A673 (cell line): ENCODE measurements at regions not wholly inside any gene's neighbourhood (a gene's known extent, or its start where the extent isn't known, plus 50 kb on each side); places are given as distances from the start of the nearest gene placed in this dataset.
"Not testable (repeated sequence)": the region's sequence is repeated elsewhere in the genome, so short reads cannot be mapped to it uniquely, and the experiment has no call there.

Source experiments
- BruUV-seq: library from RNA; stranded (reverse); fragments of 400-500 nt; replicated peaks from 2 replicates; lab custom pipeline; 2021; lab: Mats Ljungman, UMichigan
- CTCF ChIA-PET: fragments of 300-600 bp; sonication (Branson Sonifier 250); formaldehyde crosslinking; loops from one replicate; lab custom pipeline; 2022; ENCODE audit warnings: antibody characterized with exemption; lab: Charles Lee
- POLR2A ChIA-PET: fragments of 300-600 bp; sonication (Branson Sonifier 250); formaldehyde crosslinking; loops from one replicate; lab custom pipeline; 2022; ENCODE audit warnings: antibody characterized with exemption; ENCODE audit not compliant: low non-redundant PET; lab: Charles Lee
- DNase-seq: peaks from one replicate; pipeline ENCODE4 v3.0.0-alpha.2; 2015; ENCODE audit warnings: low spot score
- H3K27ac ChIP-seq: fragments of 200-600 bp; sonication (generic); 2 replicates; pipeline ENCODE4 v1.5.1; 2016; ENCODE audit warnings: mixed run types, low read depth, mild to moderate bottlenecking, mixed read lengths, antibody characterized with exemption, low read length; ENCODE audit not compliant: poor library complexity, severe bottlenecking
- H3K27me3 ChIP-seq: fragments of 200-600 bp; sonication (generic); replicated peaks from 2 replicates; pipeline ENCODE4 v1.6.1; 2017; ENCODE audit warnings: mixed run types, low read depth, mild to moderate bottlenecking, mixed read lengths, antibody characterized with exemption, low read length; ENCODE audit not compliant: insufficient read depth, poor library complexity
- H3K36me3 ChIP-seq: fragments of 200-600 bp; sonication (generic); 2 replicates; pipeline ENCODE4 v1.6.1; 2016; ENCODE audit warnings: mixed run types, mild to moderate bottlenecking, mixed read lengths, antibody characterized with exemption, low read length; ENCODE audit not compliant: insufficient read depth, poor library complexity, severe bottlenecking
- H3K4me1 ChIP-seq: fragments of 200-600 bp; sonication (generic); 2 replicates; pipeline ENCODE4 v1.6.1; 2017; ENCODE audit warnings: mixed run types, mild to moderate bottlenecking, mixed read lengths, antibody characterized with exemption, low read length; ENCODE audit not compliant: insufficient read depth, poor library complexity, severe bottlenecking
- H3K4me3 ChIP-seq: fragments of 200-600 bp; sonication (generic); 2 replicates; pipeline ENCODE4 v1.5.1; 2016; ENCODE audit warnings: low read depth, mixed run types, mild to moderate bottlenecking, mixed read lengths, low read length; ENCODE audit not compliant: poor library complexity, severe bottlenecking
- H3K9me3 ChIP-seq: fragments of 200-600 bp; sonication (generic); 2 replicates; pipeline ENCODE4 v1.6.1; 2016; ENCODE audit warnings: mixed run types, low read depth, mild to moderate bottlenecking, mixed read lengths, antibody characterized with exemption, low read length; ENCODE audit not compliant: poor library complexity, severe bottlenecking
- EZH2 ChIP-seq: fragments of 200-600 bp; sonication (generic); IDR thresholded peaks from 2 replicates; pipeline ENCODE4 v1.6.1; 2017; ENCODE audit warnings: borderline replicate concordance, low read depth, mild to moderate bottlenecking, mixed read lengths, antibody characterized with exemption, low read length; ENCODE audit not compliant: poor library complexity, severe bottlenecking
- intact Hi-C: fragments of 100-400 bp; cut with micrococcal nuclease; formaldehyde crosslinking; loops from one replicate; pipeline ENCODE4 v1.10.0; 2022; ENCODE audit not compliant: unreplicated experiment
- TF ChIP-seq, protein P1 (sequence below): fragments of 300-800, 200-600 bp; sonication (generic); conservative IDR thresholded peaks from 2 replicates; pipeline ENCODE4 v1.5.1; 2017; ENCODE audit warnings: low read depth, mild to moderate bottlenecking, antibody characterized with exemption, low read length, moderate library complexity, mixed read lengths

DNA sequence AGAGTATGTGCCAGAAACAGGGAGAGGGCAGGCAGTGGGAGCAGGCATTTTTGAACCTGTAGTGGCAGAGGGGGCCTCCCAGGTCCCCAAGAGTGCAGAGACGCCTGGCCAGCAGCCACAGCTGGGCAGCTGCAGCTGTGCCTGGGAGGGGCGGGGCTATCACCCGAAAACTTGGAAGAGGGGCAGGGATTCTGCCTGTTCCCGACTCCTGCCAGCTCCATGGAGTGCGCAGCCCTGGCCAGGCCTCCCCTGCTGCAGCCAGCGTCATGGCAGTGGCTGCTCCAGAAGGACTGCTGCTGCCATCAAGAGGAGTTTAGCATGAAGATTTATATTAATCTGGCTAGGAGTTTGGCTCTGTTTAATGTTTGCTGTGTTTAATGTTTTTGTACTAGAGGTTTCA is 532.1 kb upstream of the PITX2 start:
- Histone ChIP-seq H3K27me3 (no peaks in the 10 kb centered on the region), H3K4me1 (no peaks in the 10 kb centered on the region), H3K4me3 (no peak overlapping the region), H3K27ac (no peak overlapping the region), H3K36me3 (no peaks in the 10 kb centered on the region), H3K9me3 (no peaks in the 10 kb centered on the region)
- no peak for TF ChIP-seq EZH2
- TF ChIP-seq, protein P1, sequence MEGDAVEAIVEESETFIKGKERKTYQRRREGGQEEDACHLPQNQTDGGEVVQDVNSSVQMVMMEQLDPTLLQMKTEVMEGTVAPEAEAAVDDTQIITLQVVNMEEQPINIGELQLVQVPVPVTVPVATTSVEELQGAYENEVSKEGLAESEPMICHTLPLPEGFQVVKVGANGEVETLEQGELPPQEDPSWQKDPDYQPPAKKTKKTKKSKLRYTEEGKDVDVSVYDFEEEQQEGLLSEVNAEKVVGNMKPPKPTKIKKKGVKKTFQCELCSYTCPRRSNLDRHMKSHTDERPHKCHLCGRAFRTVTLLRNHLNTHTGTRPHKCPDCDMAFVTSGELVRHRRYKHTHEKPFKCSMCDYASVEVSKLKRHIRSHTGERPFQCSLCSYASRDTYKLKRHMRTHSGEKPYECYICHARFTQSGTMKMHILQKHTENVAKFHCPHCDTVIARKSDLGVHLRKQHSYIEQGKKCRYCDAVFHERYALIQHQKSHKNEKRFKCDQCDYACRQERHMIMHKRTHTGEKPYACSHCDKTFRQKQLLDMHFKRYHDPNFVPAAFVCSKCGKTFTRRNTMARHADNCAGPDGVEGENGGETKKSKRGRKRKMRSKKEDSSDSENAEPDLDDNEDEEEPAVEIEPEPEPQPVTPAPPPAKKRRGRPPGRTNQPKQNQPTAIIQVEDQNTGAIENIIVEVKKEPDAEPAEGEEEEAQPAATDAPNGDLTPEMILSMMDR, result no peak
- CTCF ChIA-PET, result no interaction called here
- no peak for DNase-seq
- intact Hi-C loops, result no loop called here
- BruUV-seq, result no TSS peak
- POLR2A ChIA-PET, result no interaction called here

DNA sequence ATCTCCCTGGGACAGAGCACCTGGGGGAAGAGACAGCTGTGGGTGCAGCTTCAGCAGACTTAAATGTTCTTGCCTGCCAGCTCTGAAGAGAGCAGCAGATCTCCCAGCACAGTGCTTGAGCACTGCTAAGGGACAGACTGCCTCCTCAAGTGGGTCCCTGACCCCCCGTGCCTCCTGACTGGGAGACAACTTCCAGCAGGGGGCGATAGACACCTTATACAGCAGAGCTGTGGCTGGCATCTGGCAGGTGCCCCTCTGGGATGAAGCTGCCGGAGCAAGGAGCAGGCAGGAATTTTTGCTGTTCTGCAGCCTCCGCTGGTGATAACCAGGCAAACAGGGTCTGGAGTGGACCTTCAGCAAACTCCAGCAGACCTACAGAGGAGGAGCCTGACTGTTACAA is 541.7 kb upstream of the PITX2 start:
- POLR2A ChIA-PET, result not testable (repeated sequence)

DNA sequence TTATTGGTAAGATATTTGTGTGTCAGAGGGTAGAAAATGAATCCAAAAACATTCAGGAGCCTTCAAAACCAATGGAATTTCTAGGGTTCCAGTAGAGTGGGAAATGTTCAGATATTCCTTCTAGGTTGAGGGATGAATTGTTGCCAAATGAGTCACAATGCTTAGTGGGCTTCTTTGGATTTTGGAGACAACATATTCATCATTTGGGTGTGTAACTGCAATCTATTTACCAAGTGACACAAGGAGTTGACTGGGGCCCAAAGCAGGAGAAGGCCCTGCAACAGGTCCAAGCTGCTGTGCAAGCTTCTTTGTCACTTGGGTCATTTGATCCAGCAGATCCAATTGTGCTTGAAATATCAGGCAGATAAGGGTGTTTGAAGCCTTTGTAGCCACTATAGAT is 551.5 kb upstream of the PITX2 start:
- H3K36me3 ChIP-seq, result no peaks in the 10 kb centered on the region
- no peak for DNase-seq
- no TSS peak for BruUV-seq
- no peak for TF ChIP-seq EZH2
- TF ChIP-seq, protein P1, result no peak
- H3K4me1 ChIP-seq, result no peaks in the 10 kb centered on the region
- H3K27ac ChIP-seq, result no peak overlapping the region
- H3K9me3 ChIP-seq, result no peaks in the 10 kb centered on the region
- H3K4me3 ChIP-seq, result no peak overlapping the region
- no peaks in the 10 kb centered on the region for H3K27me3 ChIP-seq
- ChIA-PET POLR2A (no interaction called here), CTCF (no interaction called here)
- intact Hi-C loops, result no loop called here

More for the DNA sequence above, 541.7 kb upstream of the PITX2 start:
- H3K4me3 ChIP-seq, H3K27me3 ChIP-seq, H3K27ac ChIP-seq, BruUV-seq, H3K4me1 ChIP-seq, H3K36me3 ChIP-seq, CTCF ChIA-PET, H3K9me3 ChIP-seq, DNase-seq, intact Hi-C loops: not testable (repeated sequence)

DNA sequence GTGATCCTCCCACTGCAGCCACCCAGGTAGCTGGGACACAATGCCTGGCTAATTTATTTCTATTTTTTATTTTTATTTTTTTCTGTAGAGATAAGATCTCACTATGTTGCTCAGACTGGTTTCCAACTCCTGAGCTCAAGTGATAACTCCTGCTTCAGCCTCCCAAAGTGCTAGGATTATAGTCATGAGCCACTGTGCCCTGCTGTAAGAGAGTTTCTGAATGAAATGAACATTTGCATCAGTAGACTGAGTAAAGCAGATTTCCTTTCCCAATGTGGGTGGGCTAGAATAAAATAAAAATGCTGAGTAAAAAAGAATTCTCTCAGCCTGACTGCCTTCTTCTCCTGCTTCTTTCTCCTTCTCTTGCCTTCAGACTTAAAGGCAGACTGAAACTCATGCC is 555.4 kb upstream of the PITX2 start:
- DNase-seq, result no peak
- H3K4me3 ChIP-seq, result no peak overlapping the region
- H3K9me3 ChIP-seq, result no peaks in the 10 kb centered on the region
- H3K36me3 ChIP-seq, result no peaks in the 10 kb centered on the region
- TF ChIP-seq, protein P1, result no peak
- TF ChIP-seq EZH2, result no peak
- intact Hi-C loops, result no loop called here
- H3K27me3 ChIP-seq, result no peaks in the 10 kb centered on the region
- BruUV-seq, result no TSS peak
- H3K27ac ChIP-seq, result no peak overlapping the region
- ChIA-PET CTCF (no interaction called here), POLR2A (no interaction called here)
- no peaks in the 10 kb centered on the region for H3K4me1 ChIP-seq
